22Rv1 (cell line): ENCODE measurements at regions not wholly inside any gene's neighbourhood (a gene's known extent, or its start where the extent isn't known, plus 50 kb on each side); places are given as distances from the start of the nearest gene placed in this dataset.

ENCODE experiments used
- ZFX ChIP-seq: fragments of 450-650 bp; IDR thresholded peaks from 2 replicates; pipeline ENCODE4 v1.6.1; 2017; ENCODE audit warnings: antibody characterized with exemption, borderline replicate concordance
- TF ChIP-seq, protein P1 (sequence below): fragments of 450-650 bp; IDR thresholded peaks from 2 replicates; pipeline ENCODE4 v1.5.1; 2017; ENCODE audit warnings: mild to moderate bottlenecking

DNA sequence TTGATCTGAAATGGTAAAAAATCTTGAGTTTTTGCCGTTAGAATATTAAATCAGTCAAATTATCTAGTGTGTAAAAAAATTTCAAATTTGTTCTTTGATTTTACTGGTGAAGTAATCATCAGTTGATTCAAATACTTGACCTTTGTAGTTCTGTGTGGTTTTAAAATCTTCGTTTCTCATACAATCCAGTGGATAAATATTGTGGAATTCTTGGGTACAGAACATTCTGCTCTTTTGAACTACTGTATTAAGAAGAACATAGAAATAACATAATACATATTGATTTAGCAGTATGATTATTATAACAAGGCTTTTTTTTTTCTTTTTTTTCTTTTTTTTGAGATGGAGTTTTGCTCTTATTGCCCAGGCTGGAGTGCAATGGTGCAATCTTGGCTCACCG is 491.8 kb downstream of the CD109 start:
- TF ChIP-seq, protein P1, sequence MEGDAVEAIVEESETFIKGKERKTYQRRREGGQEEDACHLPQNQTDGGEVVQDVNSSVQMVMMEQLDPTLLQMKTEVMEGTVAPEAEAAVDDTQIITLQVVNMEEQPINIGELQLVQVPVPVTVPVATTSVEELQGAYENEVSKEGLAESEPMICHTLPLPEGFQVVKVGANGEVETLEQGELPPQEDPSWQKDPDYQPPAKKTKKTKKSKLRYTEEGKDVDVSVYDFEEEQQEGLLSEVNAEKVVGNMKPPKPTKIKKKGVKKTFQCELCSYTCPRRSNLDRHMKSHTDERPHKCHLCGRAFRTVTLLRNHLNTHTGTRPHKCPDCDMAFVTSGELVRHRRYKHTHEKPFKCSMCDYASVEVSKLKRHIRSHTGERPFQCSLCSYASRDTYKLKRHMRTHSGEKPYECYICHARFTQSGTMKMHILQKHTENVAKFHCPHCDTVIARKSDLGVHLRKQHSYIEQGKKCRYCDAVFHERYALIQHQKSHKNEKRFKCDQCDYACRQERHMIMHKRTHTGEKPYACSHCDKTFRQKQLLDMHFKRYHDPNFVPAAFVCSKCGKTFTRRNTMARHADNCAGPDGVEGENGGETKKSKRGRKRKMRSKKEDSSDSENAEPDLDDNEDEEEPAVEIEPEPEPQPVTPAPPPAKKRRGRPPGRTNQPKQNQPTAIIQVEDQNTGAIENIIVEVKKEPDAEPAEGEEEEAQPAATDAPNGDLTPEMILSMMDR, result no peak
- no peak for TF ChIP-seq ZFX
